GM12878 (cell line): ENCODE measurements at regions not wholly inside any gene's neighbourhood (a gene's known extent, or its start where the extent isn't known, plus 50 kb on each side); places are given as distances from the start of the nearest gene placed in this dataset. TPM values are rescaled to one million over a fixed set of nuclear protein-coding genes. Genes with fewer than 3 reads are reported as not detected.

ENCODE experiments used
- small RNA-seq: library from RNA; depleted of rRNA; stranded (forward); fragments of <200 nt; gene quantifications from one replicate; pipeline ENCODE3, GENCODE V24; 2014

Small RNAs in the stretch of these regions (small RNA-seq; reads per million reads assigned to genes)
- gene AC113618.1 = not detected
